ENCODE measurements at regions not wholly inside any gene's neighbourhood (a gene's known extent, or its start where the extent isn't known, plus 50 kb on each side); places are given as distances from the start of the nearest gene placed in this dataset.

- TF ChIP-seq CTCF (IDR thresholded peaks at IDR 0.05 in 8 of 11, conservative IDR thresholded peaks at IDR 0.05 in 3 of 11): no peak
- no peak for TF ChIP-seq POLR2A (IDR thresholded peaks at IDR 0.05)
- no peak for TF ChIP-seq POLR2AphosphoS5 (IDR thresholded peaks at IDR 0.05)
- 70 to 89% (median 84%) methylated on average over 4 of the region's 4 CpGs for WGBS, 5 donors
- DNase-seq: no peak
- no peaks in the 10 kb centered on the region for H3K9me3 ChIP-seq
- H3K27me3 ChIP-seq (replicated peaks in 1 of 7): no peaks in the 10 kb centered on the region
- no peak overlapping the region for H3K27ac ChIP-seq
- intact Hi-C loops (cut with DNase I; ENCODE audit: low total_unique reads): no loop called here
- no peak overlapping the region for H3K4me3 ChIP-seq
- H3K4me1 ChIP-seq: no peaks in the 10 kb centered on the region
- no peaks in the 10 kb centered on the region for H3K36me3 ChIP-seq
These were observed 70.0 kb upstream of the LRRN1 start for GRCh38 chr3:3729261-3729660.

GRCh38 chr3:3726549-3726948, 72.7 kb upstream of the LRRN1 start:
- no peak for TF ChIP-seq POLR2AphosphoS5 (IDR thresholded peaks at IDR 0.05)
- Histone ChIP-seq H3K36me3 (no peaks in the 10 kb centered on the region), H3K4me1 (no peaks in the 10 kb centered on the region), H3K9me3 (no peaks in the 10 kb centered on the region), H3K27me3 (replicated peaks in 1 of 7) (no peaks in the 10 kb centered on the region), H3K27ac (no peak overlapping the region), H3K4me3 (no peak overlapping the region)
- WGBS, 5 donors: 51 to 75% (median 68%) methylated on average over 5 of the region's 5 CpGs
- no peak for DNase-seq
- intact Hi-C loops (cut with DNase I; ENCODE audit: low total_unique reads): no loop called here

- Histone ChIP-seq H3K36me3 (no peaks in the 10 kb centered on the region), H3K4me1 (no peaks in the 10 kb centered on the region), H3K27me3 (replicated peaks in 1 of 7) (no peaks in the 10 kb centered on the region), H3K27ac (no peak overlapping the region), H3K9me3 (peaks cover 0 to 6% (median 0%) of the 10 kb centered on the region in 8 donors), H3K4me3 (no peak overlapping the region)
- DNase-seq: no peak
- TF ChIP-seq POLR2A (IDR thresholded peaks at IDR 0.05) (no peak), CTCF (IDR thresholded peaks at IDR 0.05 in 8 of 11, conservative IDR thresholded peaks at IDR 0.05 in 3 of 11) (no peak), POLR2AphosphoS5 (IDR thresholded peaks at IDR 0.05) (no peak)
- intact Hi-C loops (cut with DNase I; ENCODE audit: low total_unique reads): no loop called here
These were observed 84.7 kb upstream of the LRRN1 start for GRCh38 chr3:3714572-3714971.

GRCh38 chr3:3712971-3713370, 86.3 kb upstream of the LRRN1 start:
- Histone ChIP-seq H3K4me1 (no peaks in the 10 kb centered on the region), H3K4me3 (no peak overlapping the region), H3K27me3 (replicated peaks in 1 of 7) (no peaks in the 10 kb centered on the region), H3K27ac (no peak overlapping the region), H3K9me3 (peaks cover 0 to 6% (median 0%) of the 10 kb centered on the region in 8 donors), H3K36me3 (no peaks in the 10 kb centered on the region)
- TF ChIP-seq CTCF (IDR thresholded peaks at IDR 0.05 in 8 of 11, conservative IDR thresholded peaks at IDR 0.05 in 3 of 11): no peak
- no peak for TF ChIP-seq POLR2A (IDR thresholded peaks at IDR 0.05)
- no peak for TF ChIP-seq POLR2AphosphoS5 (IDR thresholded peaks at IDR 0.05)
- no peak for DNase-seq
- WGBS, 5 donors: 84 to 92% (median 89%) methylated on average over 6 of the region's 6 CpGs
- intact Hi-C loops (cut with DNase I; ENCODE audit: low total_unique reads): no loop called here

- Histone ChIP-seq H3K4me1 (no peaks in the 10 kb centered on the region), H3K27ac (no peak overlapping the region), H3K27me3 (replicated peaks in 1 of 7) (no peaks in the 10 kb centered on the region), H3K9me3 (peaks cover 0 to 6% (median 0%) of the 10 kb centered on the region in 8 donors), H3K36me3 (no peaks in the 10 kb centered on the region), H3K4me3 (no peak overlapping the region)
- DNase-seq: no peak
- TF ChIP-seq POLR2AphosphoS5 (IDR thresholded peaks at IDR 0.05): no peak
- no peak for TF ChIP-seq POLR2A (IDR thresholded peaks at IDR 0.05)
- TF ChIP-seq CTCF (IDR thresholded peaks at IDR 0.05 in 8 of 11, conservative IDR thresholded peaks at IDR 0.05 in 3 of 11): no peak
- intact Hi-C loops (cut with DNase I; ENCODE audit: low total_unique reads): no loop called here
These were observed 90.5 kb upstream of the LRRN1 start for GRCh38 chr3:3708769-3709115.
